NCI-H748 (cell line): ENCODE measurements at regions not wholly inside any gene's neighbourhood (a gene's known extent, or its start where the extent isn't known, plus 50 kb on each side); places are given as distances from the start of the nearest gene placed in this dataset.
A peak's percentile ranks its signal among the peaks of the same experiment; 100 is the strongest.
"Not testable (repeated sequence)": the region's sequence is repeated elsewhere in the genome, so short reads cannot be mapped to it uniquely, and the experiment has no call there.

Source experiments
- DNase-seq: peaks from one replicate; lab custom pipeline; 2025; ENCODE audit not compliant: unreplicated experiment; lab: John Stamatoyannopoulos, UW

GRCh38 chr2:183456177-183456576, 331.9 kb downstream of the NUP35 start:
- DNase-seq: no peak

DNA sequence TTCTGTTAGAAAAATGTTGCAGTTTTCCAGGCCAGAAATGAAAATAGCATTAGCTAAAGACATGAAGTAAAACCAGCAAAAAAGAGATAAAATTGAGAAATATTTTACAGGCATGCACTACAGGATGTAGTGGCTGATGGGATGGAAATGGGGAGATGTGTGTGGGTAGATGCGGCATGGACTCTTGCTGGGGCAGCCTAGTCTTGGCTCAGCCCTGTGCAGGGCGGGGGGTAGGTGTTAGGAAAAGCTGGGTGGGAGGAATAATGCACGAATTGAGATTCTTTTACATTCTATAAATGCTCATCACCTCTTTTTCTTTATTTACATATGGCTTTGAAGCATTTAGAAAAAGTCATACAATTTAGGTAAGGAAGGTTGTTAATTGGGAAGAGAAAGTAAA, 334.2 kb downstream of the NUP35 start:
- no peak for DNase-seq

DNA sequence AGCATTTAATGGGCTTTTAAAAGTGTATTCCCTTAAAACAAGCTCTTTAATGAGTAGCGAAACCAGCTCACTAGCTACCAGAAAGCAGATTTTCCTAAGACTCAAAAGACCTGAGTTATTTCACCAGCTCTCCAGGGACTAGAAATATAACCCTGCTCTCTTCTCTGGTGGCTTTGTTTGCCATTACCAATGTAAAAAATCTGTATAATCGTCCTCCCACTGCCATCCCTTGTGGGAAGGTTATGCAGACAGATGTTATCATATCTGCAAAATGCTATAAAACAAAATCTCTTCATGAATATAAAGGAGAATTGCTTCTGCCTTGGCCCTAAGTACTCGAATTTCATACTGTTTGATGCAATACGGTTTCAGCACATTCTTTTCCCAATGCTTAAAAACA, 335.2 kb downstream of the NUP35 start:
- DNase-seq: no peak

DNA sequence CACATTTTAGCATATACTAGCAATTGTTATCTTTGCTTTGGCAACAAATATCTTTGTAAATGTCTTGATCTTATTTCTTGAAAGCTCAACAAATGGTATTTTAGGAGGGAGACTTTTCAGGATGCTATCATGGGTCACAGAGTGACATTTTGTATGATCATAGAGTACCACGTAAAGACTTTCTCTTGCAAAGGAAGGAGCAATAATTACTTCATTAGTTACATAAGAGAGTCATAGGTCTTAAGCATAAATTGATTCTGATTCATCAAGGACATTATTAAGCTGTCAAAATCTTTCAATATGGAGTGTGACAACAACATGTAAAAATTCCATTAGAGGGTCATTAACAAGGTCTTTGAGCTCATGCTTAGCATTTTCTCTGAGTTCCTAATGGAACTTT, 339.6 kb downstream of the NUP35 start:
- DNase-seq: no peak

DNA sequence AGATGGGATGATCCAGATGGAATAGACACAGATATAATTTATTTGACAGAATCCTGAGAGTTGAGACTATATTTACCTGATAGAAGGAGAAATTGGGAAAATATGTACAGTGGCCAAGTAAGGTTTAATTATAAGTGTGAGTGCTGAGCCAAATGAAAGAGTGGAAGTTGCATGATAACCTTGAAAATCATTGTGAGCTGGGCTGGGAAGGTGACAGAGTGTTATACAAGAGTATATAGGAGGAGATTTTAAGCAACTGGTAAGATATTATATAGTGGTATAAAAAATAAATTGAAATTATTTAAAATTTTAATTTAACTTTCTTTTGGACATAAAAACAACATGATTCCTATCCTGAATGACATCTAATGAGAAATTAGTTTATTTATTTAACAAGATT, 340.8 kb downstream of the NUP35 start:
- DNase-seq: no peak

- no peak for DNase-seq
Observed at GRCh38 chr2:183474912-183475695, 350.9 kb downstream of the NUP35 start.

GRCh38 chr2:183476490-183476889, 352.2 kb downstream of the NUP35 start:
- no peak for DNase-seq

GRCh38 chr2:183477296-183477695, 353.1 kb downstream of the NUP35 start:
- no peak for DNase-seq

DNA sequence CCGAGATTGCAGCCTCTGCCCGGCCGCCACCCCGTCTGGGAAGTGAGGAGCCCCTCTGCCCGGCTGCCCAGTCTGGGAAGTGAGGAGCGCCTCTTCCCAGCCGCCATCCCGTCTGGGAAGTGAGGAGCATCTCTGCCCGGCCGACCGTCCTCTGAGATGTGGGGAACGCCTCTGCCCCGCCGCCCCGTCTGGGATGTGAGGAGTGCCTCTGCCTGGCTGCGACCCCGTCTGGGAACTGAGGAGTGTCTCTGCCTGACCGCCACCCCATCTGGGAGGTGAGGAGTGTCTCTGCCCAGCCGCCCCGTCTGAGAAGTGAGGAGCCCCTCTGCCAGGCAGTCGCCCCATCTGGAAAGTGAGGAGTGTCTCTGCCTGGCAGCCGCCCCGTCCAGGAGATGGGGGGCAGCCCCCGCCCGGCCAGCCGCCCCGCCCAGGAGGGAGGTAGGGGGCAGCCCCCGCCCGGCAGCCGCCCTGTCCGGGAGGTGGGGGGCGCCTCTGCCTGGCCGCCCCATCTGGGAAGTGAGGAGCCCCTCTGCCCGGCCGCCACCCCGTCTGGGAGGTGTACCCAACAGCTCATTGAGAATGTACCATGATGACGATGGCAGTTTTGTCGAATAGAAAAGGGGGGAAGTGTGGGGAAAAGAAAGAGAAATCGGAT, 354.8 kb downstream of the NUP35 start:
- not testable (repeated sequence) for DNase-seq

DNA sequence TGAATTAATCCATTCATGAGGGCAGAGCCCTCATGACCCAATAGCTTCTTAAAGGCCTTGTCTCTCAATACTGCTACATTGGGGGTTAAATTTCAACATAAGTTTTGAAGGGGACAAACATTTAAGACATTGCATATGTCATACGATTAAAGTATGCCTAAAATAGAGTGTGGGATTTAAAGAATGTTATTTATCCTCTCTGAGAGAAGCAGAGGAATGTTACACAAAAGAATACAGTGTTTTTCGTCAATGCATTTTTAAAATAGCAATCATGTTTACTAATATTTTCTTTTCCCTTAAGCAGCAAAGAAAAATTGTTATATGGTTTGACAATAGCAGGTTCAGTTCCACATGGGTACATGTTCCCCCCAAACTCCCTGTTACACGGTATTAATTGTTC, 363.1 kb downstream of the NUP35 start:
- DNase-seq: no peak

GRCh38 chr2:183488421-183488820, 364.2 kb downstream of the NUP35 start:
- no peak for DNase-seq

GRCh38 chr2:183490489-183490888, 366.2 kb downstream of the NUP35 start:
- no peak for DNase-seq

- DNase-seq: no peak
Observed at GRCh38 chr2:183490914-183491313, 366.7 kb downstream of the NUP35 start.

DNA sequence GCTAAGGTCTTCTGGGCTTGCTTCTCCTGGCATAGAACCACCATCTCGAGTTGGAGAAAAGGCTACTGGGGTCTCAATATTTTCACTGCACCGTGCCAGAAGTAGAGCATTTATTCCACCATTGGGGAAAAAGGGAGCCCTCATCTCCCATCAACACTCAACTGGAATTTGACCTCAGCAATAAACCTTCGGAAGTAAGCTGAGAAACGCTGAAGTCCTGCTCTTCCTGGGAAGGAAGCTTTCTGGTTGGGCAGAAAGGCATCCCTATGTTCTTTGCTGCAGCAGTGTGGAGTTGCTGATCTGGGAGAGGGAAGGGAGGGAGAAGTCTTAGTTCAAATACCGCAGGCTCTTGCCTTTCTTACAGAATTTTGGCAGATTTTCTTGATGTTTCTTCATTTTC, 368.8 kb downstream of the NUP35 start:
- no peak for DNase-seq

DNA sequence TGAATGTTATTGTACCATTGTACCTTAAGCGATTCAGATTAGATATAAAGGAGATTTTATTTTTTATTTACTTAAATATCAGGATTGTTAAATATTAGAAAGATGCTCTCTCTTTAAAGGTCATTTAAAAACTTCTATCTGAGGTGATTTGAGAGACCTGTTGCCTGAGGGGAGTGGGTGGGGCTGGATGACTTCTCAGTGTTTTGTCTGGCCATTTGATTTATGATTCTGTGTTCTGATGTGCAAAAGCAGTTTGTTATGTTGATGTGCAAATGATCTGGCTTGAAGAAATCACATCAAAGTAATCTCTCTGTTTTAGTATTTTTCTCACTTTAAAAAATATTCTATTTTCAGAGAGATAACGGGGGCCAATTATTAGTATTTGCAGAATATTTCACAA, 370.8 kb downstream of the NUP35 start:
- DNase-seq: peak; percentile 21

GRCh38 chr2:183495589-183496267, 371.5 kb downstream of the NUP35 start:
- no peak for DNase-seq

GRCh38 chr2:183497861-183498260, 373.6 kb downstream of the NUP35 start:
- DNase-seq: no peak

GRCh38 chr2:183505911-183506310, 381.7 kb downstream of the NUP35 start:
- no peak for DNase-seq

DNA sequence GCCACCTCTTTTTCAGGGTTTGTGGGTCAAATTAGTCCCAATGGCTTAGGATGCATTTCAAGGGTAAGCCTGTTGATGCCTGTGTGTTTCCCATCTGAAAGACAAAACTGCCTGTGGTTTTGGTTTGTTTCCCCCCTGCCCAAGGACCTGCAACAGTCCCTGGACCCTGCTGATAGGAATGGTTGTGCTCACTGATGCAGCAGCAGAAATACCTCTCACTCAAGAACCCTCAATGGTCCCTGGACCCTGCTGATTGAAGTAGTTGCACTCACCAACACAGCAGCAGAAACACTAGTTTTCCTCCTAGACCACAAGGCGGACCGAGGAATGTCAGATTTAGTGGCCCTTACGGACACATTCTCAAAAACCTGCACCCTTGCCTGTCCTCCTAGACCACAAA, 386.9 kb downstream of the NUP35 start:
- no peak for DNase-seq

DNA sequence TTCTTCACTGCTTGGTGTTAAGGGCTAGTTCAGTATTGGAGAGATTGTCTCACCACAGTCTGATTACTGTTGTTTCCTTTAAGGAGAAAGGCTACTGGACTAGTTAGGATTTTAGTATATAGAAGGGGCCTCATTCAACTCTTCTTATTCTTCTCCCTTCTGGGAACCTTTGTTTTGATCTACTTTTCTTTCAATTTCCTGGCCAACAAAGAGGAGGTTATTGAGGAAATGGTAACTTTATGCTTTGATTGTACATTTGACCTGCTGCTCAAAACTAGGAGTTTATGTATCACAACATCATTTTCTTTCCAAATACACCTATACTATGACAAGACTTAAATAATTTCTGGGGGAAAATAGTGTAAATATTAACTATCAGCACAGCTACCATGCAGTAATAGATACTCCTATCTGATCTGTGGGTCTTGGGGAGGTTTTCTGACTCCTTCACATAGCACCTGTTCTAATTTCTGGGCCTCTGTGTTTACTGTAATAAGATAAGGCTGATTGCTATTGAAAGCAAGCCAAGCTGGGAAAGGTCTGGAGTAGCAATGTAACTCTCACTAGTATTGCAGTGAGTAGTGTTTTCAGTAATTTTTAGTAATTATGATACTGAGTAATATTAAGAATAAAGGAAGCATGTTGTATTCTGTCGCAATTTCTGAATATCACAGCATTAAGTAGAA, 395.3 kb downstream of the NUP35 start:
- DNase-seq: peak; percentile 58

- DNase-seq: no peak
Observed at GRCh38 chr2:183521911-183522310, 397.7 kb downstream of the NUP35 start.
